ENCODE measurements at regions not wholly inside any gene's neighbourhood (a gene's known extent, or its start where the extent isn't known, plus 50 kb on each side); places are given as distances from the start of the nearest gene placed in this dataset.

GRCh38 chr1:106798991-106799390 is 257.5 kb upstream of the PRMT6 start:
- Histone ChIP-seq H2AFZ (ENCODE audit: low read length) (no peak overlapping the region), H3K36me3 (ENCODE audit: insufficient read depth, low read length) (no peaks in the 10 kb centered on the region), H3K4me2 (ENCODE audit: low read length) (no peak overlapping the region), H3K9me3 (ENCODE audit: low read length) (no peaks in the 10 kb centered on the region), H3K79me2 (ENCODE audit: insufficient read depth, low read depth, low read length) (no peaks in the 10 kb centered on the region), H3K4me1 (ENCODE audit: insufficient read depth, low read length, poor library complexity, severe bottlenecking) (no peaks in the 10 kb centered on the region), H3K4me3 (ENCODE audit: low read depth, low read length, poor library complexity, severe bottlenecking) (no peak overlapping the region), H3K9me2 (ENCODE audit: insufficient read depth, low read length) (no peaks in the 10 kb centered on the region), H3K27ac (ENCODE audit: low read depth, low read length, poor library complexity, severe bottlenecking) (no peak overlapping the region), H4K20me1 (ENCODE audit: insufficient read depth, low read length) (no peaks in the 10 kb centered on the region)
- no peak for TF ChIP-seq EZH2phosphoT487 (IDR thresholded peaks at IDR 0.05; ENCODE audit: borderline replicate concordance, low read depth, low read length)
- TF ChIP-seq, protein P1, sequence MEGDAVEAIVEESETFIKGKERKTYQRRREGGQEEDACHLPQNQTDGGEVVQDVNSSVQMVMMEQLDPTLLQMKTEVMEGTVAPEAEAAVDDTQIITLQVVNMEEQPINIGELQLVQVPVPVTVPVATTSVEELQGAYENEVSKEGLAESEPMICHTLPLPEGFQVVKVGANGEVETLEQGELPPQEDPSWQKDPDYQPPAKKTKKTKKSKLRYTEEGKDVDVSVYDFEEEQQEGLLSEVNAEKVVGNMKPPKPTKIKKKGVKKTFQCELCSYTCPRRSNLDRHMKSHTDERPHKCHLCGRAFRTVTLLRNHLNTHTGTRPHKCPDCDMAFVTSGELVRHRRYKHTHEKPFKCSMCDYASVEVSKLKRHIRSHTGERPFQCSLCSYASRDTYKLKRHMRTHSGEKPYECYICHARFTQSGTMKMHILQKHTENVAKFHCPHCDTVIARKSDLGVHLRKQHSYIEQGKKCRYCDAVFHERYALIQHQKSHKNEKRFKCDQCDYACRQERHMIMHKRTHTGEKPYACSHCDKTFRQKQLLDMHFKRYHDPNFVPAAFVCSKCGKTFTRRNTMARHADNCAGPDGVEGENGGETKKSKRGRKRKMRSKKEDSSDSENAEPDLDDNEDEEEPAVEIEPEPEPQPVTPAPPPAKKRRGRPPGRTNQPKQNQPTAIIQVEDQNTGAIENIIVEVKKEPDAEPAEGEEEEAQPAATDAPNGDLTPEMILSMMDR (conservative IDR thresholded peaks at IDR 0.05; ENCODE audit: low read length) = no peak
- intact Hi-C loops (cut with micrococcal nuclease; ENCODE audit: unreplicated experiment) = no loop called here
- no TSS peak for BruUV-seq (replicated peaks)
- CTCF ChIA-PET (ENCODE audit: unreplicated experiment) = no interaction called here
- no peak for DNase-seq (ENCODE audit: low spot score)
- POLR2A ChIA-PET = no interaction called here

DNA sequence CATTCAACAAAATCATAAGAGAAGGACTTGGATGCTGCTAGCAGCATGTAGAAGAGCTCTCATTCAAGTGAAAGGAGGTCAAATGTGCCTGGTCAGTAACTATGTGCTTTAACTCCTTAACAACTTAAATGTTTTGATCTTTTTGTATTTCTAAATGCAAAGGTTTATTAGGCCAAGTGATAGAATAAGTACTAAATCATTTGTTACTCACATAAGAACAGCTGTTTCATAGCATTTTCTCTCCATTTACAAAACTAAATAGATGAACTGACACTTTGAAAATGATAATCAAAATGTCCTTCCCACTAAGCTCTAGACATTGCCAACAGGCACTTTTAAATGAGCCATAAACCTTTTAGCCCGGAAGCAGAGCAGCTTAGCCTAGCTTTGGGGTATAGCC is 254.3 kb upstream of the PRMT6 start:
- no peaks in the 10 kb centered on the region for H3K4me1 ChIP-seq (ENCODE audit: insufficient read depth, low read length, poor library complexity, severe bottlenecking)
- H2AFZ ChIP-seq (ENCODE audit: low read length) = no peak overlapping the region
- no peak overlapping the region for H3K4me3 ChIP-seq (ENCODE audit: low read depth, low read length, poor library complexity, severe bottlenecking)
- TF ChIP-seq, protein P1 (conservative IDR thresholded peaks at IDR 0.05; ENCODE audit: low read length) = no peak
- no peak for TF ChIP-seq EZH2phosphoT487 (IDR thresholded peaks at IDR 0.05; ENCODE audit: borderline replicate concordance, low read depth, low read length)
- POLR2A ChIA-PET = interaction anchor here (0.6 kb wide), 2 partner anchors 27 to 58 kb away, joined by 3 read pairs; no protein-coding TSS in a partner anchor
- no peak overlapping the region for H3K4me2 ChIP-seq (ENCODE audit: low read length)
- intact Hi-C loops (cut with micrococcal nuclease; ENCODE audit: unreplicated experiment) = no loop called here
- H3K27ac ChIP-seq (ENCODE audit: low read depth, low read length, poor library complexity, severe bottlenecking) = no peak overlapping the region
- no peaks in the 10 kb centered on the region for H3K9me3 ChIP-seq (ENCODE audit: low read length)
- no peaks in the 10 kb centered on the region for H4K20me1 ChIP-seq (ENCODE audit: insufficient read depth, low read length)
- no peaks in the 10 kb centered on the region for H3K9me2 ChIP-seq (ENCODE audit: insufficient read depth, low read length)
- no peaks in the 10 kb centered on the region for H3K79me2 ChIP-seq (ENCODE audit: insufficient read depth, low read depth, low read length)
- BruUV-seq (replicated peaks) = no TSS peak
- DNase-seq (ENCODE audit: low spot score) = no peak
- H3K36me3 ChIP-seq (ENCODE audit: insufficient read depth, low read length) = no peaks in the 10 kb centered on the region
- CTCF ChIA-PET (ENCODE audit: unreplicated experiment) = no interaction called here

DNA sequence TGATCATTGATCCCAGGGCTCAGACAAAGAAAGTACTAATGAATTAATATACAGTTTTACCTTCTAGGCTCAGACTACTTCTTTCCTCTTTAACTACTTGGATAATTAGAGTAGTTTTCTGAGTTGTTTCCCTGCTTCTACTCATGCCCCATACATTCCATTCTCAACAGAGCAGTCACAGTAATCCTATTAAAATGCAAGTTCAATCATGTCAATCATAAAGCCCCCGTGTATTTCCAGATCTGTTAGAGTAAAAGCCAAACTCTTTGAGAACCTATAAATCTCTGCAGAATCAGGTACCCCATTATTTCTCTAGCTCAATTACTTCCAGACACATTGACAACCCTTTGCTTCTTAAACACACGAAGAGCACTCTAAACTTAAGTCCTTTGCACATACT is 242.1 kb upstream of the PRMT6 start:
- Histone ChIP-seq H3K79me2 (ENCODE audit: insufficient read depth, low read depth, low read length) (no peaks in the 10 kb centered on the region), H3K9me3 (ENCODE audit: low read length) (no peaks in the 10 kb centered on the region), H3K36me3 (ENCODE audit: insufficient read depth, low read length) (no peaks in the 10 kb centered on the region), H2AFZ (ENCODE audit: low read length) (no peak overlapping the region), H3K4me1 (ENCODE audit: insufficient read depth, low read length, poor library complexity, severe bottlenecking) (no peaks in the 10 kb centered on the region), H3K9me2 (ENCODE audit: insufficient read depth, low read length) (no peaks in the 10 kb centered on the region), H3K4me3 (ENCODE audit: low read depth, low read length, poor library complexity, severe bottlenecking) (no peak overlapping the region), H4K20me1 (ENCODE audit: insufficient read depth, low read length) (no peaks in the 10 kb centered on the region), H3K27ac (ENCODE audit: low read depth, low read length, poor library complexity, severe bottlenecking) (no peak overlapping the region), H3K4me2 (ENCODE audit: low read length) (no peak overlapping the region)
- intact Hi-C loops (cut with micrococcal nuclease; ENCODE audit: unreplicated experiment) = no loop called here
- no TSS peak for BruUV-seq (replicated peaks)
- TF ChIP-seq EZH2phosphoT487 (IDR thresholded peaks at IDR 0.05; ENCODE audit: borderline replicate concordance, low read depth, low read length) = no peak
- TF ChIP-seq, protein P1 (conservative IDR thresholded peaks at IDR 0.05; ENCODE audit: low read length) = no peak
- ChIA-PET POLR2A (no interaction called here), CTCF (ENCODE audit: unreplicated experiment) (no interaction called here)
- no peak for DNase-seq (ENCODE audit: low spot score)

All from OCI-LY7 (cell line).